ENCODE measurements at regions not wholly inside any gene's neighbourhood (a gene's known extent, or its start where the extent isn't known, plus 50 kb on each side); places are given as distances from the start of the nearest gene placed in this dataset.
"Not testable (repeated sequence)": the region's sequence is repeated elsewhere in the genome, so short reads cannot be mapped to it uniquely, and the experiment has no call there.

GRCh38 chr7:156511426-156511825 is 129.1 kb upstream of the RNF32 start:
- no peak for DNase-seq

- DNase-seq = no peak
These were observed 129.6 kb upstream of the RNF32 start for GRCh38 chr7:156510966-156511365.

DNA sequence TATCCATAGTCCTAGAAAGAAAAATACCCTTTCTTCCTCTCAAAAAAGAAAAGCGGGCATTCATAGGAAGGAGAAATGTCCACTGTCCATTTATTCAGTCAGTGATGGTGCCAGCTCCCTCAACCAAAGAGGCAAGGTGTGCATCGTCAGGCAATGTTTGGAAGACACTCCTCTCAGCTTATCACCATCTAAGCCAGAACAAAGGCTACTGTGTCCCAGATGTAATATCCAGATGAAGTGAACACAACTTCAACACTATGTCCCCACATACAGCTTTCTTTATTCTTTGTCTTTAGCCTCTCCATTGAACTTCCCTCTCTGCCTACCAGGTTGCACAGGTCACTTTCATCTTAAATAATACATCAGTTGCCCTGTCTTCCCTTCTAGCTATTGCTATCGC is 131.4 kb upstream of the RNF32 start:
- DNase-seq = no peak

- no peak for DNase-seq
These were observed 134.7 kb upstream of the RNF32 start for GRCh38 chr7:156505876-156506275.

GRCh38 chr7:156504687-156505545 is 135.7 kb upstream of the RNF32 start:
- DNase-seq = no peak

- DNase-seq = no peak
These were observed 136.6 kb upstream of the RNF32 start for GRCh38 chr7:156504006-156504405.

DNA sequence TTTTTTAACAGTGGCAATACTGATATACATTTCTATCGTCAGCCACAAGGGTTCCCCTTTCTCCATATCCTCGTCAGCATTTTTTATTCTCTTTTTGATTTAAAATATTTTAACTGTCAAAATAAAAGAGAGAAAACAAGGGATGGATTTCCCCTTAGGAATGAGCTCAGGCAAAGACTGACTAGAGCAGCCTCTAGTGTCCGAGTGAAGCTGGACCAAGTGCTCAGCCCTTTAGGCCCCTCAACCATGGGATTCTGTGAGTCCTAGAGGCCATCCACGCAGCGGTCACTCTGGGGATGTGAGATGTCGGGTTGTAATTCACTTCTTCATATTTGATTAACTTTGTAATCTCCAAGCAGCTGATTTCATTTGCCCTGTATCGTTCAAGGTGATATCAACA is 137.4 kb upstream of the RNF32 start:
- no peak for DNase-seq

DNA sequence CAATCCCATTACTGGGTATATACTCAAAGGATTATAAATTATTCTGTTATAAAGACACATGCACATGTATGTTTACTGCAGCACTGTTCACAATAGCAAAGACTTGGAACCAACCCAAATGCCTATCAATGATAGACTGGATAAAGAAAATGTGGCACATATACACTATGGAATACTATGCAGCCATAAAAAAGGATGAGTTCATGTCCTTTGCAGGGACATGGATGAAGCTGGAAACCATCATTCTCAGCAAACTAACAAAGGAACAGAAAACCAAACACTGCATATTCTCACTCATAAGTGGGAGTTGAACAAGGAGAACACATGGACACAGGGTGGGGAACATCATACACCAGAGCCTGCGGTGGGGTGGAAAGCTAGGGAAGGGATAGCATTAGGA is 138.8 kb upstream of the RNF32 start:
- not testable (repeated sequence) for DNase-seq

DNA sequence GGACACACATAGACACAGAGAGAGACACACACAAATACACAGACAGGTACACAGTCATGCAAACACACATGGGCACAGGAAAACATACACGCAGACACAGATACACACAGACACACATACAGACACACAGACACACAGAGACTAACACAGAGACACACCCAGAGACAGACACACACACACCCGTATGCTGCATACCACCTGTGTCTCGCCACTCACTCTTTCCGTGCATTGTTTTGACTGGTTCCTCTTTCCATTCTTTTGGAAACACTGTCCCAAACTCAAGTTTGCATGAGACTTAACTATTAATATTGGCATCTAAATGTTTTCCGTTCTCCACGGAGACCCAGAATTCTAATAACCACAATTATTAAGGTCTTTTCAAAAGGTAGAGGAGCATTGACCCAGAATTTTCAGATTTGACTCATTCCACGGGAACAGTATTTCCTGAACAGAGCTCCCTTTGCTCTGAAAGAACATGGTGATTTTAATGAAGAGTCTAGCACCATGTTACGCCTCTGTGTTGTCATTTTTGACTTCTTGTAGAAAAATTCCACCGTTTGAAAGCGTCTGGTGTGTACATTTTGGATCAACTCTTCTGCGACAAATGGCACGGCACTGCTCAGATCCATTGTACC is 141.2 kb upstream of the RNF32 start:
- no peak for DNase-seq

DNA sequence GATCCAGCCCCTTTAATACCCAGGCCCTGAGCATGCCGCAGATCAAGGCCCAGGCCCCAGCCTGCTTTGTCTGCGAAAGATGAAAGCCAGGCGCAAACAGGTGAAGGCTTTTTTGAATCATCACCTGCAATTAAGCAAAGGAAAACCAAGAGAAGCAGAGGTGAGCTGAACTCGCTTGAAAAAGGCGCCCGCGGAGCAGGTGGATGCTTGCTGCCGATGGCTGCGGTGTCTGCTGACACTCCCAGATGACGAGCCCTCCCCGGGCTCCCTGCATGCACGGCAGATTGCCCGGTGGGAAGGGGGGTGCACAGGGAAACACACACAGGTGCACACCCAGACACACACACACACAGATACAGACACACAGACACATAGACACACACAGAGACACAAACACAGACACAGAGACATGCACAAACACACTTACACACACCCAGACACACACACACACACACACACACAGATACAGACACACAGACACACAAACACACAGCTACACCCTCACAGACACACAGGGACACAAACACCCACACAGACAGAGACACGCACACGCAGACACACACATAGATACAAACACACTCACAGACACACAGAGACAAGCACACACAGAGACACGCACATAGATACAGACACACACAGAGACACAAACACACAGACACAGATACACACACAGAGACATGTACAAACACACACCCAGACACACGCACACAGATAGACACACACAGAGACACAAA is 142.6 kb upstream of the RNF32 start:
- no peak for DNase-seq

- no peak for DNase-seq
These were observed 143.7 kb upstream of the RNF32 start for GRCh38 chr7:156496865-156497264.

DNA sequence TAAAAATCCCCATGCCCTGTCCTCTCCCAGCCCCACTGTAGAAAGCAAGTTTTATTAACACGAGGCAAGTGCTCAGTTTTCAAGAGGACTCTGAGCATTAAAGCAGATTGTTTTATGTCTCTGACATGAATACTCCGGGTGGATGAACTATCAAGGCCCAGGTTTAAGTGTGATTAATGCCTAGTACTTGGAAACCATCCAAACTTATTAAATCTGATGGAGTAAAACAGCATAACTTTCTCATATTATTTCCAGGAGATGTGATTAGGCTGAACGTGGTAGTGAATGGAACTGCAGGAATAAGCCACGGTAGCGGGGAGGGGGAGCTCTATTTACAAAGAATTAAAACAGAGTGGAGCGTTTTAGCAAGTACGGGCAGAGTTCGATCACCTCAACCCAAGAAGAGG is 144.2 kb upstream of the RNF32 start:
- no peak for DNase-seq

DNA sequence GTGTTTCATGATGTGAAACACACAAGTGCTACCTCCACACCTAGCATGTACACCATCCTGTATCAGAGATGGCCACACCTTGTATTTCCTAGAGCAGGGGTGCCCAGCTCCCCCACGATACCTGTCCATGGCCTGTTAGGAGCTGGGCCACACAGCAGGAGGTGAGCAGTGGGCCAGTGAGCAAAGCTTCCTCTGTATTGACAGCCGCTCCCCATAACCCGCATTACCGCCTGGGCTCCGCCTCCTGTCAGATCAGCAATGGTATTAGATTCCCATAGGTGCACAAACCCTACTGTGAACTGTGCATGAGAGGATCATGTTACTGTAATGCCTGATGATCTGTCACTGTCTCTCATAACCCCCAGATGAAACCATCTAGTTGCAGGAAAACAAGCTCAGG is 145.6 kb upstream of the RNF32 start:
- no peak for DNase-seq

- DNase-seq = no peak
These were observed 146.6 kb upstream of the RNF32 start for GRCh38 chr7:156493942-156494341.

GRCh38 chr7:156492170-156492569 is 148.4 kb upstream of the RNF32 start:
- DNase-seq = no peak

- no peak for DNase-seq
These were observed 149.1 kb upstream of the RNF32 start for GRCh38 chr7:156491435-156491834.

DNA sequence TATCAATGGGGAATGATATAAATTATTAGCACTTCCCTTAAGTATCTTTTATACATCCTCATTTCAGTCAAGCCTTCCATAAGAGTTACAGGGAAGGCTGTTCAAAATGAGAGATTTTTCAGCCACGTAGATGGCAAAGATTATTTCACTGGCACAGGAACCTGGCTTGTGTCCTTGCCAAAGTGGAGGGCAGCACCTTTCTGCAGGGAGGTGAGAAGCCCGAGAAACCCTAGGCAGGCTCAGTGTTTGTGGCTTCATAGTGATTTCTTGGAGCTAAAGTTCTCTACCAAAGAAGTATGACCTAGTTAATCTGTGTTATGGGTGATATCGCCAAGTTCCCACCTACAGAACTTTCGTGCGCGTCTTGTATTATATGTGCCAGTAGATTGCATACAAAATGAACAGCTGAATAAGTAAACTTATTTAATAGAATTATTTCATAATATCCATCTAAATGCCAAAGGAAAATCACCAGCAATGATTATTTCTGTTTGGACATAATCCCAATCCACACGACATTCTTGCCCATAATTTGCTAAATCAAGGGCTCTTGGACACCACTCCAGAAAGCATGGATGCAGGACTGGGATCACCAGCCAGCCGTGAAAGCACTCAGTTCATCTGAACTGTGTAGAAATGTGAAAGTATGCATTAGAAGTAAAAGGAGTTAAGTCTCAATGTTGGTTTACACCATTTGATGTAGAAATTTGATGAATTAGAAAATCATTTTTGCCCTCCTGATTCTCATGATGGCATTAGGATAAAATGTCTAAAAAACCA is 150.4 kb upstream of the RNF32 start:
- no peak for DNase-seq

DNA sequence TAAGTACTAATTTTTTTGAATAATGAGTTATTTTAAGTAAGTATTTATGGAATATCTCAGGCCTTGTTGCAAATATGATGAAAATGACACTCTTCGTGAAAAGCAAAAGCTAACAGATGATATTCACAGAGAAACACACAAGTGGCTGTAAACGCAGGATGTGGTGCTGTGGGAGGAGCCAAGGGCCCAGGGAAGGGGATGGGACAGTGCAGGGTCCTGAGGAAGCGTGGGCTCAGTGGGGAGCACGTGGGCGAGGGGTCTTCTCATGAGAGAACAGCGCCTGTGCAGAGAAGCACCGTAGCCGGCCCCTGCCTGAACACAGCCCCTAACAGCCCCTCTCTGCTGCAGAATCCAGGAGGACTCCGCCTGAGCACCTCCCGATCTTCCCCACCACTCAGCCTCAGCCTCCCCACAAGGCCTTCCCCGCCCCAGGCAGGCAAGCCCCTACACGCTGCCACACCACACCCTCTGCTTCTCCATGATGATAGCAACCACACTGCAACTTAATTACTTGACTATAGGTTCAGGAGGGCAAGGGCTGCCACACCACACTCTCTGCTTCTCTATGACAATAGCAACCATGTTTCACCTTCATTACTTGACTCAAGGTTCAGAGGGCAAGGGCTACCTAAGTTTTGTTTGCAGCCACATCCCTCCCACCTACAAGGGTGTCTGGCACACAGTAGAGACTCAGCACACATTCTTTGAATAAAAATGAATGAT is 152.6 kb upstream of the RNF32 start:
- DNase-seq = no peak

GRCh38 chr7:156480671-156481070 is 159.9 kb upstream of the RNF32 start:
- no peak for DNase-seq

GRCh38 chr7:156479596-156479995 is 161.0 kb upstream of the RNF32 start:
- DNase-seq = no peak

GRCh38 chr7:156478486-156478885 is 162.1 kb upstream of the RNF32 start:
- no peak for DNase-seq

DNA sequence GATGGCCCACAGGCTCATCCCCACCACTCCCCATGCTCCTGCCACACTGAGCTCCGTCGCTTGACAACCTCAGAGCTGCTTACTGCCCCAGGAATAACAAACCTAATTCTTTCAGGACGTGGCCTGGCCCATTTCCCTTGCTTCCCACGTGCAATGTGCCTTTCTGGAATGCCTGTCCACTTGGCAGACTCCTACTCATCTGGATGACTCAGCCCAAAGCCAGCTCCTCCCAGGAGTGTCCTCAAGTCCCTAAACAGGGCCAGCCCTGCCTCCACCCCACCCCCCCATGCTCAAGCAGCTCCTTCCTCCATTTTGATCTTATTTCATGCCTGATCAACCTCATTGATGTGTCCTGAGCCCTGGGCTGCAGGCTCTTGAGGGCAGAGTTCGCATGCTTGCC is 164.9 kb upstream of the RNF32 start:
- no peak for DNase-seq

Data from NCI-H1092 (cell line).